Colonic mucosa (tissue), 4 donors: ENCODE measurements at regions not wholly inside any gene's neighbourhood (a gene's known extent, or its start where the extent isn't known, plus 50 kb on each side); places are given as distances from the start of the nearest gene placed in this dataset.

Source experiments
- DNase-seq: peaks from one replicate; pipeline ENCODE4 v3.0.0-alpha.2; 2020
- H3K27ac ChIP-seq: fragments of 200-600 bp; one replicate; pipeline ENCODE4 v1.8.0; 2021
- H3K27me3 ChIP-seq: fragments of 200-600 bp; one replicate; pipeline ENCODE4 v1.8.0; 2021
- H3K36me3 ChIP-seq: fragments of 200-600 bp; one replicate; pipeline ENCODE4 v1.8.0; 2021
- H3K4me1 ChIP-seq: fragments of 200-600 bp; one replicate; pipeline ENCODE4 v1.8.0; 2021; ENCODE audit warnings: mild to moderate bottlenecking
- H3K4me3 ChIP-seq: fragments of 200-600 bp; one replicate; pipeline ENCODE4 v1.8.0; 2021
- H3K9ac ChIP-seq, 2 donors: one replicate each; pipeline ENCODE4 v1.7.0; 2013; ENCODE audit warnings: control low read depth in 2 of 2, low read depth in 2 of 2, low read length in 2 of 2
- H3K9me3 ChIP-seq: fragments of 200-600 bp; one replicate; pipeline ENCODE4 v1.8.0; 2021
- intact Hi-C: fragments of 100-400 bp; cut with DNase I; formaldehyde crosslinking; loops from one replicate; pipeline ENCODE4 v1.14.1; 2022
- TF ChIP-seq, protein P1 (sequence below): fragments of 200-600 bp; IDR thresholded peaks from one replicate; pipeline ENCODE4 v1.8.0; 2022; ENCODE audit warnings: antibody characterized with exemption, mild to moderate bottlenecking
- donor health status: healthy.
- donor health status: DM: no; HTN: no; CAD: no.
- donor health status: DM: no; HTN: no; CAD: no.

DNA sequence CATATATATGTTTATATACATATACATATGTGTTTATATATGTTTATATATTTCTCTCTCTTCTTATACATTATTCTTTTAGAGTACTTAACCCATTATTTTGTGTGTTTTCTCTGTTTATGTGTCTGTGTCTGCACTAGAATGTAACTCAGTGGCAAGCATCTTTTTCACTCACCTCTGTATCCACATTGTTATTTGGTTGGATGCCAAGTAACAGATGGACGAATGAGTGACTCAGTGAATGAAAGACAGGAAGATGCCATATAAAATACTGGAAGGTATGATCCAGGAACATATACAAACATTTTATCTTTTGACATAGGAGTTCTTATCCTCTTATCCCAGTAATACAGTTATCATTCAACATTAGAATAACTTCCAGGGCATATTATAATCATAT lies 684.8 kb downstream of the RNF144A start:
- DNase-seq = no peak
- Histone ChIP-seq H3K4me3 (no peak overlapping the region), H3K9me3 (no peaks in the 10 kb centered on the region), H3K27ac (no peak overlapping the region), H3K9ac (no peak overlapping the region), H3K36me3 (no peaks in the 10 kb centered on the region), H3K4me1 (no peaks in the 10 kb centered on the region), H3K27me3 (no peaks in the 10 kb centered on the region)
- TF ChIP-seq, protein P1, sequence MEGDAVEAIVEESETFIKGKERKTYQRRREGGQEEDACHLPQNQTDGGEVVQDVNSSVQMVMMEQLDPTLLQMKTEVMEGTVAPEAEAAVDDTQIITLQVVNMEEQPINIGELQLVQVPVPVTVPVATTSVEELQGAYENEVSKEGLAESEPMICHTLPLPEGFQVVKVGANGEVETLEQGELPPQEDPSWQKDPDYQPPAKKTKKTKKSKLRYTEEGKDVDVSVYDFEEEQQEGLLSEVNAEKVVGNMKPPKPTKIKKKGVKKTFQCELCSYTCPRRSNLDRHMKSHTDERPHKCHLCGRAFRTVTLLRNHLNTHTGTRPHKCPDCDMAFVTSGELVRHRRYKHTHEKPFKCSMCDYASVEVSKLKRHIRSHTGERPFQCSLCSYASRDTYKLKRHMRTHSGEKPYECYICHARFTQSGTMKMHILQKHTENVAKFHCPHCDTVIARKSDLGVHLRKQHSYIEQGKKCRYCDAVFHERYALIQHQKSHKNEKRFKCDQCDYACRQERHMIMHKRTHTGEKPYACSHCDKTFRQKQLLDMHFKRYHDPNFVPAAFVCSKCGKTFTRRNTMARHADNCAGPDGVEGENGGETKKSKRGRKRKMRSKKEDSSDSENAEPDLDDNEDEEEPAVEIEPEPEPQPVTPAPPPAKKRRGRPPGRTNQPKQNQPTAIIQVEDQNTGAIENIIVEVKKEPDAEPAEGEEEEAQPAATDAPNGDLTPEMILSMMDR = no peak
- intact Hi-C loops = no loop called here

DNA sequence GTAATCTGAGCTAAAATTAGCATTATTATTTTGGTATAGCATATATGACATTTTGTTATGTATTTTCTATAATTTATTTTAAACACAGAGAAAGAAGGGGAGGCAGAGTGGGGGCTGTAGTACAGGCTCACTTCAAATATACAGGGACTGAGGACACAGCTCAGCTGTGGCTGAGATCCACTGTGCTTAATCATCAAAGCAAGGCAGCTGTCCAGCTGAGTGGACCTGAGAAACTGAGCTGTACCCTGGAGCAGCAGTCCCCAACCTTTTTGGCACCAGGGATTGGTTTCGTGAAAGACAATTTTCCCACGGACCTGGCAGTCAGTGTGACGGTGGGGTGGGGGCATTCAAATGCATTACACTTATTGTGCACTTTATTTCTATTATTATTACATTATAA lies 687.2 kb downstream of the RNF144A start:
- H3K9ac ChIP-seq = no peak overlapping the region
- no peak for DNase-seq
- TF ChIP-seq, protein P1 = no peak
- H3K27ac ChIP-seq = no peak overlapping the region
- no peaks in the 10 kb centered on the region for H3K9me3 ChIP-seq
- no peaks in the 10 kb centered on the region for H3K36me3 ChIP-seq
- no peak overlapping the region for H3K4me3 ChIP-seq
- no peaks in the 10 kb centered on the region for H3K27me3 ChIP-seq
- intact Hi-C loops = no loop called here
- no peaks in the 10 kb centered on the region for H3K4me1 ChIP-seq

DNA sequence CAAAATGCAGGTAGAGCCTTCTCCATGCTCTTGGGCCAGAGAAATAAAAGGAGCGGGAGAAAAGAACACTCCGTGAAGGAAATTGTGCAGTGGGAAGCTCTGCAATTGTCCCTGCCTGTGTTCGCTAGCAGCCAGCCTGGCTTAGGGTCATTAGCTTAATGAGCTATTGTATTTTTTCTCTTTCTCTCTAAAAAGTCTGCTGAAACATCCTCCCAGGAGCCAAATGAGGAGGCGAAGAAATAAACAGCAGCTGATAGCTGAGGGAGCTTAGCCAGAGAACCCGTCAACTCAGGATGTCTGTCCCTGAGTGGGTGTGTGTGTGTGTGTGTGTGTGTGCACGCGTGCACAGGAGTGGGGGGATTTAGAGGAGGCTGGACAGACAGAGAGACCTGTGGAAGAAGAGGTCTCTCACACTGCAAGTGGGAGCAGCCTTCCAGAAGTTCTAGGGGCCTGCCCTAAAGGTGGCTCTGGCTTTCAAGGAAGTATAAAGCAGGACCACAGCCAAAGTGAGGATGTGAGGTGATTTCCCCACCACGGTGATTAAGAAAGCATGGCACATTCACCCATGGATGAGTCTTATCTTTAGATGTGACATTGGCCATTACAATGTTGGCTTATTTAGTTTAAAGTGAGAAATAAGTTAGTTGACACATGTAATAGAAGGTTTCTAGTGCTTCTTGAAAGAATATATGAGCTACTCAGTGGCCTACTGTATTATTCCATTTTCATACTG lies 690.4 kb downstream of the RNF144A start:
- intact Hi-C loops = no loop called here
- Histone ChIP-seq H3K36me3 (no peaks in the 10 kb centered on the region), H3K4me1 (no peaks in the 10 kb centered on the region), H3K9ac (no peak overlapping the region), H3K27me3 (no peaks in the 10 kb centered on the region), H3K4me3 (no peak overlapping the region), H3K27ac (no peak overlapping the region), H3K9me3 (no peaks in the 10 kb centered on the region)
- no peak for DNase-seq
- TF ChIP-seq, protein P1 = no peak

DNA sequence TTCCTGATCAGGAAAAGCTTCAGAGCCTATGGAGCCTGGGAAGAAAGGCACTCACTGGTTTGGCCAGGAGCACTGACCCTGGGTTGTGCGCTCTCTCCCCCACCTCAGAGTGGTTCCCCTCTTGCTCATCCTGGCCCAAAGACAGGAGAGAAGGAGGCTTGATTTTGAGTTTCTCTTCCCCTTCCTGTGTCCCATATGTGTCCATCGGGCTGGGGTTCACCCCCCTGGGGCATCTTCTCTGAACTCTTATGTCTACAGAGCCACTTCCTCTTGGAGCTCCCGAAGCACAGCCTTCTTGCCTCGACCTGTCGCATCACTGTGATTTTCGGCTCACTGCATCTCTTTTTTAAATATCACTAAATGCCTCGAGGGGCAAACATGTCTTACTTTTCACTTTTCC lies 692.3 kb downstream of the RNF144A start:
- no peak overlapping the region for H3K4me3 ChIP-seq
- no peak overlapping the region for H3K27ac ChIP-seq
- H3K27me3 ChIP-seq = no peaks in the 10 kb centered on the region
- TF ChIP-seq, protein P1 = no peak
- intact Hi-C loops = no loop called here
- no peaks in the 10 kb centered on the region for H3K36me3 ChIP-seq
- DNase-seq = no peak
- H3K4me1 ChIP-seq = no peaks in the 10 kb centered on the region
- no peaks in the 10 kb centered on the region for H3K9me3 ChIP-seq
- no peak overlapping the region for H3K9ac ChIP-seq

DNA sequence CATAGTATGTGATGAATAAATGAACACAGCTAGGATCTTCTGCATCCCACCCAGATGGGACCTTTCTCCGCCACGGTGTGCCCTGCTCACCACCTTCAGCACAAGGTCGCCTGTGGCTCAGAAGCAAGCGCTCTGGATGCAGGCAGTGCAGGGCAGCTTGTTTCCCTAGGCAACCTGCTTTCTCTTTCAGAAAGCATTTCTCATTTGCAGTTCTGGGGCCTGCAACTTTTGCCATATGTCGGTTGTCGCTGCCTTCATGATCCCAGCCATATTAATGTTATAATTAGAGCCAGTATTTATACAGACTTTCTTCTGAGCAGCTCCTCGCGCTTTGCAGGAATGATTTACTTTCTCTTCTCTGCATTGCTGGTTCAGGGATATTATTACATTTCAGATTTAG lies 692.8 kb downstream of the RNF144A start:
- no peak for DNase-seq
- H3K36me3 ChIP-seq = no peaks in the 10 kb centered on the region
- no peaks in the 10 kb centered on the region for H3K4me1 ChIP-seq
- no peak overlapping the region for H3K27ac ChIP-seq
- no peaks in the 10 kb centered on the region for H3K27me3 ChIP-seq
- no peaks in the 10 kb centered on the region for H3K9me3 ChIP-seq
- TF ChIP-seq, protein P1 = no peak
- intact Hi-C loops = no loop called here
- H3K9ac ChIP-seq = no peak overlapping the region
- no peak overlapping the region for H3K4me3 ChIP-seq
